Calu3 (cell line): ENCODE measurements at regions not wholly inside any gene's neighbourhood (a gene's known extent, or its start where the extent isn't known, plus 50 kb on each side); places are given as distances from the start of the nearest gene placed in this dataset.

Experiments
- BruUV-seq: library from RNA; stranded (reverse); fragments of 400-500 nt; replicated peaks from 2 replicates; lab custom pipeline; 2021; lab: Mats Ljungman, UMichigan
- CTCF ChIA-PET: fragments of 300-600 bp; sonication (Branson Sonifier 250); formaldehyde crosslinking; loops from one replicate; lab custom pipeline; 2022; ENCODE audit warnings: antibody characterized with exemption; lab: Charles Lee
- DNase-seq: peaks from one replicate; pipeline ENCODE4 v3.0.0; 2022
- H3K27ac Mint-ChIP-seq: one replicate; pipeline ENCODE4 v1.8.0; 2022; ENCODE audit warnings: mixed read lengths; ENCODE audit not compliant: unreplicated experiment
- H3K27me3 Mint-ChIP-seq: one replicate; pipeline ENCODE4 v1.8.0; 2022; ENCODE audit warnings: mixed read lengths; ENCODE audit not compliant: unreplicated experiment
- H3K36me3 Mint-ChIP-seq: one replicate; pipeline ENCODE4 v1.8.0; 2022; ENCODE audit warnings: mild to moderate bottlenecking, moderate library complexity, mixed read lengths; ENCODE audit not compliant: insufficient read depth, unreplicated experiment
- H3K4me1 Mint-ChIP-seq: one replicate; pipeline ENCODE4 v1.8.0; 2022; ENCODE audit warnings: mild to moderate bottlenecking, low read depth, mixed read lengths; ENCODE audit not compliant: unreplicated experiment
- H3K4me3 Mint-ChIP-seq: one replicate; pipeline ENCODE4 v1.8.0; 2022; ENCODE audit warnings: mild to moderate bottlenecking, low read depth, moderate library complexity, mixed read lengths; ENCODE audit not compliant: unreplicated experiment
- H3K9me3 Mint-ChIP-seq: one replicate; pipeline ENCODE4 v1.8.0; 2022; ENCODE audit warnings: low read depth, mixed read lengths; ENCODE audit not compliant: unreplicated experiment
- intact Hi-C: fragments of 100-400 bp; cut with micrococcal nuclease; formaldehyde crosslinking; loops from one replicate; pipeline ENCODE4 v1.10.0; 2022; ENCODE audit not compliant: unreplicated experiment
- TF ChIP-seq, protein P1 (sequence below): fragments of 200-600 bp; IDR thresholded peaks from one replicate; pipeline ENCODE4 v1.8.0; 2022; ENCODE audit warnings: antibody characterized with exemption; ENCODE audit not compliant: unreplicated experiment

DNA sequence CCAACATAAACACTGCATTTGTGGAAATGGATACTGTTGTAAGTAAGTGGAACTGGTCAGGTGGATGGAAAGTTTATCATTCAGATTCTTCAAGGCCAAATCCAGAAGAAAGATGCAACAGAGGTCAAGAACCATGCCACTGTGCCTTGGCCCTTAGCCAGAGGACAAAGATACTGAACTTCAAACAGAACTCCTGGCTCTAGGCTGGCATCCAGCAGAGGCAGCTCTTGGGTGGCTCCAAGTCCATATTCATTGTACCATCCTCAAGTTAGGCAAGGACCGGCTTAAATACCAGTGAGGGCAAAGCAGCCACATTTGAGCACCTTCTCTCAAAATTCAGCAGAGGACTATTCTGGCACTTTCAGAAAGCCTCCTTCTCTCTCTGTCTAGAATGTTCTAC, 53.2 kb downstream of the DNAAF9 start:
- no TSS peak for BruUV-seq
- peaks cover 5% of the 10 kb centered on the region for H3K36me3 Mint-ChIP-seq
- TF ChIP-seq, protein P1, sequence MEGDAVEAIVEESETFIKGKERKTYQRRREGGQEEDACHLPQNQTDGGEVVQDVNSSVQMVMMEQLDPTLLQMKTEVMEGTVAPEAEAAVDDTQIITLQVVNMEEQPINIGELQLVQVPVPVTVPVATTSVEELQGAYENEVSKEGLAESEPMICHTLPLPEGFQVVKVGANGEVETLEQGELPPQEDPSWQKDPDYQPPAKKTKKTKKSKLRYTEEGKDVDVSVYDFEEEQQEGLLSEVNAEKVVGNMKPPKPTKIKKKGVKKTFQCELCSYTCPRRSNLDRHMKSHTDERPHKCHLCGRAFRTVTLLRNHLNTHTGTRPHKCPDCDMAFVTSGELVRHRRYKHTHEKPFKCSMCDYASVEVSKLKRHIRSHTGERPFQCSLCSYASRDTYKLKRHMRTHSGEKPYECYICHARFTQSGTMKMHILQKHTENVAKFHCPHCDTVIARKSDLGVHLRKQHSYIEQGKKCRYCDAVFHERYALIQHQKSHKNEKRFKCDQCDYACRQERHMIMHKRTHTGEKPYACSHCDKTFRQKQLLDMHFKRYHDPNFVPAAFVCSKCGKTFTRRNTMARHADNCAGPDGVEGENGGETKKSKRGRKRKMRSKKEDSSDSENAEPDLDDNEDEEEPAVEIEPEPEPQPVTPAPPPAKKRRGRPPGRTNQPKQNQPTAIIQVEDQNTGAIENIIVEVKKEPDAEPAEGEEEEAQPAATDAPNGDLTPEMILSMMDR = no peak
- H3K27ac Mint-ChIP-seq = no peak overlapping the region
- no peak overlapping the region for H3K4me3 Mint-ChIP-seq
- H3K9me3 Mint-ChIP-seq = no peaks in the 10 kb centered on the region
- H3K27me3 Mint-ChIP-seq = no peaks in the 10 kb centered on the region
- CTCF ChIA-PET = no interaction called here
- peaks cover 11% of the 10 kb centered on the region for H3K4me1 Mint-ChIP-seq
- no peak for DNase-seq
- intact Hi-C loops = loop anchor here (10.0 kb wide), 1 partner anchor 191 kb away; no protein-coding TSS in a partner anchor

DNA sequence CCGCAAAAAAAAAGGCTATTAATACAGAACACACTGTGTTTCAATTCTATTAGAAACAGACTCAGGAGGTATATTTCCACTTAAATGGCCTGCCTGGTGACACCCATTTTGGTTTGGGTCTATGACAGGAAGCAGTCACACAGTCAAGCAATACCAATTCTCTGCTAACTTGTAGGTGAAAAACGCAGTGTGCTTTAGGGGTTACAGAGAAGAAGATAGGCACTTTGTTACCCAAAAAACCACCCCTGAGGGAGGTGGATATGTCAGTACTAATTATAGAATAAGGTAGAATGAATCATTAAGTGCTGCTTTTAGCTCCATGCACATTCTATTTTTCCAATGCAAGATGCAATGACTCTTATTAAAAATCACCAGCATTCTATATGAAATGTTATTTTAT, 53.8 kb downstream of the DNAAF9 start:
- TF ChIP-seq, protein P1 = no peak
- CTCF ChIA-PET = no interaction called here
- Mint-ChIP-seq H3K27ac (no peak overlapping the region), H3K4me1 (peaks cover 11% of the 10 kb centered on the region), H3K36me3 (peaks cover 5% of the 10 kb centered on the region), H3K27me3 (no peaks in the 10 kb centered on the region), H3K4me3 (no peak overlapping the region), H3K9me3 (no peaks in the 10 kb centered on the region)
- intact Hi-C loops = loop anchor here (10.0 kb wide), 1 partner anchor 191 kb away; no protein-coding TSS in a partner anchor
- no TSS peak for BruUV-seq
- DNase-seq = no peak

DNA sequence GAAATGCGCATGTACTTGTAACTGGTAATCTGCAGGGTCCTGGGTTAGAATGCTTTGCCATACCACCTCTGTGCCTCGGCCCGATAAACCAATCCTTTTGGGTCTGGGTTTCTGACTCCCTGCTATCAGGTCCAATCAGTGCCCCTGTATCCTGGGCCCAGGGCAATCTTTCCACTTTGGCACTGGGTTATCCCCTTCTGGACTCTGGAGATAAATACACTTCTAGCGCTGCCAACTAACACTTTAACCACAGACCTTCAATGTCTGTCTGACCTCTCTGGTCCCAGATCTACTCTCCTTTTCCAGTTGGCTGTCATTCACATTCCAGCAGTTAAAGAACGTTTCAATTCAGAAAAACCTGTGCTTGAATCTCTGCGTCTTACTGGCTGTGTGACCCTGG, 55.3 kb downstream of the DNAAF9 start:
- Mint-ChIP-seq H3K27ac (no peak overlapping the region), H3K9me3 (no peaks in the 10 kb centered on the region), H3K4me3 (no peak overlapping the region), H3K4me1 (peaks cover 11% of the 10 kb centered on the region), H3K36me3 (peaks cover 9% of the 10 kb centered on the region), H3K27me3 (no peaks in the 10 kb centered on the region)
- CTCF ChIA-PET = no interaction called here
- intact Hi-C loops = loop anchor here (10.0 kb wide), 1 partner anchor 193 kb away; no protein-coding TSS in a partner anchor
- BruUV-seq = no TSS peak
- TF ChIP-seq, protein P1 = no peak
- DNase-seq = no peak

- TF ChIP-seq, protein P1 = no peak
- no peaks in the 10 kb centered on the region for H3K9me3 Mint-ChIP-seq
- no peak overlapping the region for H3K27ac Mint-ChIP-seq
- intact Hi-C loops = loop anchor here (10.0 kb wide), 1 partner anchor 194 kb away; no protein-coding TSS in a partner anchor
- H3K4me3 Mint-ChIP-seq = no peak overlapping the region
- H3K4me1 Mint-ChIP-seq = no peaks in the 10 kb centered on the region
- DNase-seq = no peak
- peaks cover 9% of the 10 kb centered on the region for H3K36me3 Mint-ChIP-seq
- CTCF ChIA-PET = no interaction called here
- no TSS peak for BruUV-seq
- no peaks in the 10 kb centered on the region for H3K27me3 Mint-ChIP-seq
Measured at GRCh38 chr20:3350422-3350821, 57.0 kb downstream of the DNAAF9 start.
